Bronchial epithelial cell (primary cell): ENCODE measurements at regions not wholly inside any gene's neighbourhood (a gene's known extent, or its start where the extent isn't known, plus 50 kb on each side); places are given as distances from the start of the nearest gene placed in this dataset.

Source experiments
- DNase-seq: peaks from one replicate; pipeline ENCODE4 v3.0.0-alpha.2; 2010; ENCODE audit warnings: low read depth
- FAIRE-seq: peaks from 2 replicates; lab custom pipeline; 2011; peaks lifted over from hg19 to GRCh38; lab: Jason Lieb, UNC
- H3K27me3 ChIP-seq: 2 replicates; pipeline ENCODE4 v1.5.1; 2011; ENCODE audit warnings: low read length; ENCODE audit not compliant: control insufficient read depth, insufficient read depth
- H3K36me3 ChIP-seq: 2 replicates; pipeline ENCODE4 v1.5.1; 2011; ENCODE audit warnings: low read length; ENCODE audit not compliant: control insufficient read depth, insufficient read depth
- H3K4me3 ChIP-seq: 2 replicates; pipeline ENCODE4 v1.5.1; 2011; ENCODE audit warnings: mild to moderate bottlenecking, low read depth, low read length, control low read depth
- CTCF ChIP-seq: IDR thresholded peaks from 2 replicates; pipeline ENCODE4 v1.5.1; 2011; ENCODE audit warnings: mild to moderate bottlenecking, moderate library complexity, low read length, control low read depth, inconsistent platforms; ENCODE audit not compliant: insufficient read depth, severe bottlenecking

GRCh38 chr18:30588673-30589164 is 453.8 kb downstream of the DSC3 start:
- no peak for FAIRE-seq

GRCh38 chr18:30583768-30584167 is 458.8 kb downstream of the DSC3 start:
- FAIRE-seq (no peak), DNase-seq (no peak)
- Histone ChIP-seq H3K36me3 (no peaks in the 10 kb centered on the region), H3K27me3 (no peaks in the 10 kb centered on the region), H3K4me3 (no peak overlapping the region)
- no peak for TF ChIP-seq CTCF

More at GRCh38 chr18:30588673-30589164, 453.8 kb downstream of the DSC3 start:
- TF ChIP-seq CTCF = no peak
- Histone ChIP-seq H3K27me3 (no peaks in the 10 kb centered on the region), H3K4me3 (no peak overlapping the region), H3K36me3 (no peaks in the 10 kb centered on the region)
- DNase-seq = no peak

GRCh38 chr18:30582078-30582477 is 460.5 kb downstream of the DSC3 start:
- H3K36me3 ChIP-seq = no peaks in the 10 kb centered on the region
- no peak for DNase-seq
- no peak overlapping the region for H3K4me3 ChIP-seq
- FAIRE-seq = no peak
- no peaks in the 10 kb centered on the region for H3K27me3 ChIP-seq
- no peak for TF ChIP-seq CTCF

- Histone ChIP-seq H3K36me3 (no peaks in the 10 kb centered on the region), H3K4me3 (no peak overlapping the region), H3K27me3 (no peaks in the 10 kb centered on the region)
- TF ChIP-seq CTCF = no peak
- DNase-seq (no peak), FAIRE-seq (no peak)
These were observed 463.8 kb downstream of the DSC3 start for GRCh38 chr18:30578707-30579106.

GRCh38 chr18:30572214-30572613 is 470.3 kb downstream of the DSC3 start:
- DNase-seq (no peak), FAIRE-seq (no peak)
- Histone ChIP-seq H3K4me3 (no peak overlapping the region), H3K27me3 (no peaks in the 10 kb centered on the region), H3K36me3 (no peaks in the 10 kb centered on the region)
- no peak for TF ChIP-seq CTCF

- TF ChIP-seq CTCF = no peak
- DNase-seq (no peak), FAIRE-seq (peak; percentile 60)
- no peak overlapping the region for H3K4me3 ChIP-seq
- H3K27me3 ChIP-seq = no peaks in the 10 kb centered on the region
- no peaks in the 10 kb centered on the region for H3K36me3 ChIP-seq
These were observed 474.2 kb downstream of the DSC3 start for GRCh38 chr18:30568333-30568732.
